RWPE2 (cell line): ENCODE measurements at regions not wholly inside any gene's neighbourhood (a gene's known extent, or its start where the extent isn't known, plus 50 kb on each side); places are given as distances from the start of the nearest gene placed in this dataset.

Source experiments
- ATAC-seq: fragments of 200-7000 bp; cut with Tn5 transposase; 3 replicates; pipeline ENCODE4 v1.9.1; 2021; ENCODE audit warnings: low read depth
- DNase-seq: peaks from one replicate; pipeline ENCODE4 v3.0.0-alpha.2; 2020; ENCODE audit warnings: low spot score
- H3K27ac ChIP-seq: fragments of 450-650 bp; 2 replicates; pipeline ENCODE4 v1.5.1; 2017; ENCODE audit warnings: mild to moderate bottlenecking; ENCODE audit not compliant: poor library complexity, severe bottlenecking
- H3K27me3 ChIP-seq: fragments of 250-450 bp; sonication (Bioruptor Pico); 2 replicates; pipeline ENCODE4 v1.5.1; 2021; ENCODE audit warnings: mild to moderate bottlenecking, moderate library complexity; ENCODE audit not compliant: insufficient read depth, poor library complexity, severe bottlenecking
- H3K36me3 ChIP-seq: fragments of 250-450 bp; sonication (Bioruptor Pico); 2 replicates; pipeline ENCODE4 v1.5.1; 2020; ENCODE audit warnings: low read depth, mild to moderate bottlenecking, moderate library complexity
- H3K4me1 ChIP-seq: fragments of 250-450 bp; sonication (Bioruptor Pico); 2 replicates; pipeline ENCODE4 v1.5.1; 2021; ENCODE audit warnings: mild to moderate bottlenecking, moderate library complexity; ENCODE audit not compliant: insufficient read depth, poor library complexity, severe bottlenecking
- H3K4me3 ChIP-seq: fragments of 250-450 bp; sonication (Bioruptor Pico); 2 replicates; pipeline ENCODE4 v1.5.1; 2021; ENCODE audit warnings: mild to moderate bottlenecking, moderate library complexity; ENCODE audit not compliant: severe bottlenecking
- H3K9me3 ChIP-seq: fragments of 250-450 bp; sonication (Bioruptor Pico); 2 replicates; pipeline ENCODE4 v1.5.1; 2021; ENCODE audit warnings: mild to moderate bottlenecking, moderate library complexity; ENCODE audit not compliant: severe bottlenecking
- TF ChIP-seq, protein P1 (sequence below): fragments of 450-650 bp; IDR thresholded peaks from one replicate; pipeline ENCODE4 v1.5.1; 2017; ENCODE audit warnings: mild to moderate bottlenecking, moderate library complexity; ENCODE audit not compliant: poor library complexity, severe bottlenecking

- Histone ChIP-seq H3K4me1 (peaks cover 9% of the 10 kb centered on the region), H3K4me3 (no peak overlapping the region), H3K27ac (no peak overlapping the region), H3K9me3 (no peaks in the 10 kb centered on the region), H3K27me3 (no peaks in the 10 kb centered on the region), H3K36me3 (no peaks in the 10 kb centered on the region)
- peak; percentile 70 for ATAC-seq
- no peak for DNase-seq
- TF ChIP-seq, protein P1, sequence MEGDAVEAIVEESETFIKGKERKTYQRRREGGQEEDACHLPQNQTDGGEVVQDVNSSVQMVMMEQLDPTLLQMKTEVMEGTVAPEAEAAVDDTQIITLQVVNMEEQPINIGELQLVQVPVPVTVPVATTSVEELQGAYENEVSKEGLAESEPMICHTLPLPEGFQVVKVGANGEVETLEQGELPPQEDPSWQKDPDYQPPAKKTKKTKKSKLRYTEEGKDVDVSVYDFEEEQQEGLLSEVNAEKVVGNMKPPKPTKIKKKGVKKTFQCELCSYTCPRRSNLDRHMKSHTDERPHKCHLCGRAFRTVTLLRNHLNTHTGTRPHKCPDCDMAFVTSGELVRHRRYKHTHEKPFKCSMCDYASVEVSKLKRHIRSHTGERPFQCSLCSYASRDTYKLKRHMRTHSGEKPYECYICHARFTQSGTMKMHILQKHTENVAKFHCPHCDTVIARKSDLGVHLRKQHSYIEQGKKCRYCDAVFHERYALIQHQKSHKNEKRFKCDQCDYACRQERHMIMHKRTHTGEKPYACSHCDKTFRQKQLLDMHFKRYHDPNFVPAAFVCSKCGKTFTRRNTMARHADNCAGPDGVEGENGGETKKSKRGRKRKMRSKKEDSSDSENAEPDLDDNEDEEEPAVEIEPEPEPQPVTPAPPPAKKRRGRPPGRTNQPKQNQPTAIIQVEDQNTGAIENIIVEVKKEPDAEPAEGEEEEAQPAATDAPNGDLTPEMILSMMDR, result no peak
These were observed 97.3 kb upstream of the CARMIL1 start for GRCh38 chr6:25181923-25182322.

- no peaks in the 10 kb centered on the region for H3K27me3 ChIP-seq
- no peak overlapping the region for H3K4me3 ChIP-seq
- no peak overlapping the region for H3K27ac ChIP-seq
- H3K9me3 ChIP-seq, result no peaks in the 10 kb centered on the region
- no peaks in the 10 kb centered on the region for H3K36me3 ChIP-seq
- ATAC-seq, result no peak
- DNase-seq, result no peak
- H3K4me1 ChIP-seq, result no peaks in the 10 kb centered on the region
- TF ChIP-seq, protein P1, result no peak
These were observed 92.3 kb upstream of the CARMIL1 start for GRCh38 chr6:25186919-25187318.

GRCh38 chr6:25188232-25188631 is 90.9 kb upstream of the CARMIL1 start:
- H3K9me3 ChIP-seq, result no peaks in the 10 kb centered on the region
- TF ChIP-seq, protein P1, result no peak
- H3K4me1 ChIP-seq, result peaks cover 11% of the 10 kb centered on the region
- no peak for ATAC-seq
- no peak overlapping the region for H3K27ac ChIP-seq
- H3K27me3 ChIP-seq, result no peaks in the 10 kb centered on the region
- no peak for DNase-seq
- no peak overlapping the region for H3K4me3 ChIP-seq
- no peaks in the 10 kb centered on the region for H3K36me3 ChIP-seq

DNA sequence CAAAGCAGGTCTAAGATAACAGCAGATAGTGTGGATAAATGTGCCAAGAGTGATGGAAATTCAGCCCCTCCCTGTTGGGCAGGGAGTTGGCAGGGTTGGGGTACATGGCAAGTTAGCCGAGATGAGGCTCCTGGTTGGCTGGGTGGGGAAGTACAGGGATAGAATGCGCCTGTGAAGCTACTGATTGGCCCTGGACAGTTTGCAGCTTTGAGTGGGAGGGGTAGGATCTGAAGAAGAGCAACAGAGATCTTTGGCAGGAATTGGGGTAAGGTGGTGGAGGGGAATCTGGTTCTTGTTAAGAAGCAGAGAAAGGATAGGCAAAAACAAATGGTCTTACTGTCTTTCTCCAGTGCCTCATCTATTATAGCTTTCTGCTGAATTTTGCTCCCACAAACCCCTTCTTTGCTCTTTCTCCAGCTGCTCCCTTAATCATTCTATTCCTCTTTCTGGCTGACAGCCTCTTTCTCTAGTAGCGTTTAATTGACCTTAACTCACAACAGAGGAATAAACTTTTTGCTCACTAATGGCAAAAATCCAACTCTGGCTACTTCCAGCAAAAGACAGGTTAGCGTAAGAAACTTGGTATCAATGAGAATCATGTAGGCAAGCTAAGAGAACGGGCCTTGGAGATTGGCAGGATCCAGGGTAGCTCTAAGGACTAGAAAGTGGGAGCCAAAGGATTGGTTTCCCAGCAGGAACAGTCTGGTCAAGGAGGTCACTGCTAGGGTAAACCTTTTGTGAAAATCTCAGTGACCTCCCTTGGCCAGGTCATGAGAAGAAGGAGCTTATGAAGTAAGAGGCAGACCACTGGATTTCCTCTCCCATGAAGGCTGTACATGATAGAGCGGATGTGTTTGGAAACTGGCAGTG is 86.3 kb upstream of the CARMIL1 start:
- no peaks in the 10 kb centered on the region for H3K9me3 ChIP-seq
- H3K27me3 ChIP-seq, result no peaks in the 10 kb centered on the region
- DNase-seq (no peak), ATAC-seq (peak; percentile 82)
- no peak overlapping the region for H3K4me3 ChIP-seq
- H3K4me1 ChIP-seq, result peaks cover 25% of the 10 kb centered on the region
- peak overlapping the region; percentile 96 for H3K27ac ChIP-seq
- no peaks in the 10 kb centered on the region for H3K36me3 ChIP-seq
- TF ChIP-seq, protein P1, result no peak
